ENCODE measurements at regions not wholly inside any gene's neighbourhood (a gene's known extent, or its start where the extent isn't known, plus 50 kb on each side); places are given as distances from the start of the nearest gene placed in this dataset.
"Not testable (repeated sequence)": the region's sequence is repeated elsewhere in the genome, so short reads cannot be mapped to it uniquely, and the experiment has no call there.

DNA sequence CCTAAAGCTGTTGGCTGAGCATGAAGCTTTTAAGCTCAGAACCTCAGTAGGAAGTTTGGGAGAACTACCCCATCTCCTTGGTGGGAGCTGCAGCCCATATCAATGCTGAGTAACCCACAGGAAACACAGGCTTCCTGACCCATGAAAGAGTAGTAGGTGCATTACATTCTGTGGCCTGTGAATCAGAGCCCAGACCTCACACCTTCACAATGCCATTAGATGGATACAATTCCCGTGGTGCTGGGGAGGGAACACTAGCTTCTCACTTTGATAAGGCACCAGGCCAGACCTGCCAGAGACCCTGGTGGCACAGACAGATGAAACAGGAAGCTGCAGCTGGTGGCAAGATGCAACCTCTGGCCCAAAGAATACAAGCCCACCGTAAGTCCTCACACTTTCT, 308.8 kb downstream of the NPHP4 start:
- DNase-seq, result no peak

GRCh38 chr1:5682626-5683225, 309.5 kb downstream of the NPHP4 start:
- DNase-seq, result no peak

DNA sequence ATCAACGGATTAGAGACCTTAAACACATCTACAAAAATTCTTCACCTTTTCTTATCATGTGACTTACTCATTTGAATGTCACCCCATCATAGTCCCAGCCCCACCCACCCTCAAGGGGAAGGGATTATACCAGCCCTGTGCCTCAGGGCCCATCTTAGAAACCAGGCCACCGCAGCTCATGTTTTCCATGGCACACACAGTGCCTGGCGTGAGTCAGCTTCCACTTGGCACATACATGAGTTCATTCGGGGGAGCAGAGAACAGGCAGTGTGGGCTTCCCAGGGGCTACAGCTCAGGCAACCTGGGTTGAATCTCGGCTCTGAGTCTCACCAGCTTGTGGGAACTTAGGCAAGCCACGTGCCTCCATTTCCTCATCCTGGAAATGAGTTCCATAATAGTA, 310.6 kb downstream of the NPHP4 start:
- DNase-seq, result no peak

DNA sequence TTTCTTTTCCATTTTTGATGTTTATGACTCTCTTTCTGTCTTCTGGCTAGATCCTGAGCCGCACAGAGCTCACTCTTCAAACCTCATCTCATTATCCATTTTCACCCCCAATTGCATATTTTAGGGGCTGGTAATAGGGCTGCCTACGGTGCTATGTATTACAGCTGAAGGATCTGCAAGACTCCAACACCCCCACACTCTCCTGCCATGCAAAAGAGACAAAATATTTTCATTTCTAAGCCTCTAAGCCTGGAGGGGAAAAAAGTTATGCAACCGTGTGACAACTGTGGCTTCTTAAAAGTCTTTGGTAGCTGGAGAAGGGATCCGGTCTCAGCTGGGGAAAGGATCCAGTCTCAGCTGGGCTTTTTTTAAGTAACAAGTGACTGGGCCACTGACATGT, 311.6 kb downstream of the NPHP4 start:
- DNase-seq, result no peak

- DNase-seq, result no peak
Observed at GRCh38 chr1:5678759-5679158, 313.5 kb downstream of the NPHP4 start.

GRCh38 chr1:5672355-5672754, 319.9 kb downstream of the NPHP4 start:
- not testable (repeated sequence) for DNase-seq

DNA sequence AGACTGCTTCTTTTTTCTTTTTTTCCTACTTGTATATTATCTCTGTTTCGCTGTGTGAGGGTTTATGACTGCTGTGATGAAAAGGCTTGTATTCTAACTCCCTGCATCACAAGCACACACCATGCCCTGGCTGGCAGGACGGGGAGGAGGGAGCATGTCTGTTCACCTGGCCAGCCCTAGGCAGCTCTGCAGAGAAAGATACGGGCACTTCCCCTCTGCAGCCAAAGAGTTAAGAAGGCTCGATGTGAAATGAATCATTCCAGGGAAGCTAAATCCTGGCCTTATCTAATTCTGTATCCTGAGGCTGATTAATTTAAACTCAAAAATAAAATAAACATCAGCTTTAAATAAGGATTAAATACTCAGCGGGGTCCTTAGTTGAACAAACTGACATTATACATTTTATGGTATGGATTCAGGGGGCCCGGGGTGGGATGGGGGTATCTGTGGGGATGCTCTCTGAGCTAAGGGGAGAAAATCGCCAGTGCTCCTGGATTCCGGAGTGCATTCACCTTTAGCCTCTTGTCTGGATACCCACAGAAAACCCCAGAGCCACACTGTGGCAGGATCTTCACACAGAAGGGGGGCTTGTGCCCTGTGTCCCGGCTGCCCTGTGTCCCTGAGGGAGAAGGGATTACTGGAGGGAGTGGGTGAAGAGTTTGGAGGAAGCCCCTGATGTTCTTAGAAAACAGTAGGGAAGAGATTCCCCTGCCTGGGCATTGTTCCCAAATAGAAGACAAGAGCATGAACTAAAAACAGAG, 321.5 kb downstream of the NPHP4 start:
- no peak for DNase-seq

DNA sequence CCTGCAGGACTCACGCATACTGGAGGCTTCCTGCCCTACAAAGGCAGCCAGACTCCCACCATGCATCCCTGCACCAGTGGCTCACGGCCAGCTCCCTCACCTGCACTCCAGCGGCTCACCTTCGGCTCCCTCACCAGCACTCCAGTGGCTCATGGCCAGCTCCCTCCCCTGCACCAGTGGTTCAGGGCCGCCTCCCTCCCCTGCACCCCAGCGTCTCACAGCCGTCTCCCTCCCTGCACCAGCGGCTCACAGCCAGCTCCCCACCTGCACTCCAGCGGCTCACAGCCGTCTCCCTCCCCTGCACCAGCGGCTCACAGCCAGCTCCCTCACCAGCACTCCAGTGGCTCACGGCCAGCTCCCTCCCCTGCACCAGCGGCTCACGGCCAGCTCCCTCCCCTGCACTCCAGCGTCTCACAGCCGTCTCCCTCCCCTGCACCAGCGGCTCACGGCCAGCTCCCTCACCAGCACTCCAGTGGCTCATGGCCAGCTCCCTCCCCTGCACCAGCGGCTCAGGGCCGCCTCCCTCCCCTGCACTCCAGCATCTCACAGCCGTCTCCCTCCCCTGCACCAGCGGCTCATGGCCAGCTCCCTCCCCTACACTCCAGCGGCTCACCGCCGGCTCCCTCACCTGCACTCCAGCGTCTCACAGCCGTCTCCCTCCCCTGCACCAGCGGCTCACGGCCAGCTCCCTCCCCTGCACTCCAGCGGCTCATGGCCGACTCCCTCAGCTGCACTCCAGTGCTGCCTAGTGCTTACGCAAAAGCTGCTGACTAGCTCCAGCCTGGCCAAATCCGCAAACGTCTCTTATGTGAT, 324.5 kb downstream of the NPHP4 start:
- no peak for DNase-seq

DNA sequence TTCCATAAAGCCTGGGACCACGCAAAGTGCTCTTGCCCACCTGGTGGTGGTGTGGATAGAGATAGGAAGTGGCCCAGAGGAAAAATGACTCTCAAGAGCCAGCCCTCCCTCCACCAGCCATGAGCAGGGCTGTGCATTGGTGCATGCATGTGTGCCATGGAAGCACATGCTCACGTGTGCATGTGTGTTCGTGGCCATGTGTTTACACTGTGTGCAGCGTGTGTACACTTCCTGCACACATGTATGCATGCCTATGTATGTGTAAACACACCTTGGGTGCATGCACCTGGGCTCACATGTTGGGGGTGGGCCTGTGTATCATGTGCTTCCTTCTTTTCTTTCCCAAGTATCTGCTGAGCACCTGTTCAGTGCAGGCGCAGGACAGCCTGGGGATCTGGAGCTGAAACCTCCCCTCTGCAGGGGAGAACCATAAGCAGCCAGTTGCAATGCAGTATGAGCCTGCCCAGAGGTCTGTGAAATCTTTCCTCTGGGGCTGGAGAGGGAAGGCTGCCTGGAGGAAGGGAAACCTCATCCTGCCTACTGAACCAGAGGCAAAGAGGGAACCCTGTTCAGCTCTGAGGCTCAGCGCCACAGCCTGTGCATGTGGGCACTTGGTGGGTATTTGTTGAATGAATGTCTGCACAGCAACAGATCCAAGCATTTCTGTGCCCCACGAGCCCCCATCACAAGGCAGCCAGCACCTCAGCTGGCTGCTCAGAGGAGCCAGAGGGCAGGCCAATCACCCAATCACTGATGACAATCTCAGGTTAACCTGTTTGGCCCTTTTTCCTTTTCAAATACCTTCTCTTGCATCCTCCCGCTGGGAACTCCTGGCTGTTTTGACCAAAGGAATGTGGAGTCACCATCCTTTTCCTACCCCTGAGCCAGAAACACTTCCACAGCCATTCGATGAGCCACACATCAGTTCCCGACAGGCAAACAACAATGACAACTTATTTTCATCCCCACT, 327.0 kb downstream of the NPHP4 start:
- DNase-seq, result no peak

DNA sequence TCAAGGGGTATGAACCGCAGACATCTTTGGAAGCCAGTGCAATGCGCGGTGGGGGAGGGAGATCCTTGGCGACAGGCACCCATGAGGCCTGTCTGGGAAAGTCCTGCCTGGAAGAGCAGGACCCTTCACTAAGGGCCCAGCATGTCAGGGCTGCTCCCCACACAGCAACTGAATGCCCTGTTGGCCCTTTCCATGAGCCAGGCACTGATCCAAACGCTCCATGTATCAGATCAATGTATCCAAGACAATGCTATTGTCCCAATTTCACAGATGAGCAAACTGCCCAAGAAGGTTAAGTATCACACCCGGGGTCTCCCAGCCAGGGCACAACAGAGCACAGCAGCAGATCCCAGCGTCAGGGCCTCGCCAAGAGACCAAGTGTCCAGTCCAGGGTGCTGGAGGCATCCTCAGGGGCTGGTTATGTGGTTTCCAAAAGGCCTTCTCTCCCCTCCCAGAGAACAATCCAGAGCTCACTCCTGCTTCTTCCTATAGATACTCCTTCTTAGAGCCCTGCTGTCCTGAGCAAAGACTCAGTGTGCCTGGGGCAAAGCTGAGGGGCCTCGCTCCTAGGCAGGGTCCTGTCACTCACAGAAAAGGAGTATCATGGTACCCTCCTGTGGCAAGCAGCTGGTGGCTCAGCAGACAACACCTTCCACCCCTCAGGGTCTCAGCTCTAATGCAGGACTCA, 328.0 kb downstream of the NPHP4 start:
- DNase-seq, result no peak

DNA sequence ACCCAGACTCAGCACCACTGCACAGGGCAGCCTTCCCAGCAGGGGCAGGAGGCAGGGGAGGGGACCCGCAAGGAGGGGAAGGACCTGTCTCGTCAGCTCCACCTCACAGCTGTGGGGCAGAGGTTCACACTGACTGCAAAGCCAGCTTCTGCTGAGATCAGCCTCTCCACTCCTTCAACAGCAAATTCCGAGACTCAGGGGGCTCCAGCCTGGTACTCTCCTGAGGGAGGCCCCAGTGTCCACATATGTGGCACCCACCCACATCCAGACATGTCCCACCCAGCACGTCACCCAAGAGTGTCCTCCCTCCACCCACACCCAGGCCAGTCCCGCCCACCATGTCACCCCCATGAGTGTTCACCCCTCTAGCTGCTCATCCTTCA, 329.5 kb downstream of the NPHP4 start:
- no peak for DNase-seq

DNA sequence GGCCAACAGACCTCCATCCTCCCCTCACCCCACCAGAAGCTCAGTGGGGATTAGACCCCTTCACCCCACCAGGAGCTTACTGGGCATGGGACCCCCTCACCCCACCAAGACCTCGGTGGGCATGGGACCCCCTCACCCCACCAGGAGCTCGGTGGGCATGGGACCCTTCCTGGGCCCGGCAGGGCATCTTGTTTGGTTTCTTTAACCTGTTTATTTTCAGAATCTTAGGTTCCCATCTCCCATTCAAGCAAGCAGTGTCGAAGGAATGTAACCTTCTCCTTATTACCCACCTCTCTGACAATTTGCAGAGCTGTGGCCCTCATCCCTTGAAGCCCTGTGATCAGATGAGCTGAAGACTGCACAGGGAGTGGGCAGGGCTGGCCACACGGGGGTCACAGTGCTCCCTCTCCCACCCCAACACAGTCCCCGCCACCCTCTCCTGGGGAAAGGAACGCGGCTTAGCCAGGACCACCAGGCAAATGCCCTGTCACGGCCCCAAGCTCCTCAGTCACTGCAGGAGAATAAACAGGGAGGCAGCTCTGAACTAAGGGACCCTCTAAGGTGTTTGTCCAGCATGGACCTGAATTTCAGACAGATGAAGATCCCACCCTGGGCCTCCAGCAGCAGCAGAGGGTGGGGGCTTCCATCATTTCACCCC, 330.0 kb downstream of the NPHP4 start:
- DNase-seq, result no peak

- no peak for DNase-seq
Observed at GRCh38 chr1:5661196-5662085, 330.8 kb downstream of the NPHP4 start.

GRCh38 chr1:5660141-5660935, 331.9 kb downstream of the NPHP4 start:
- no peak for DNase-seq

DNA sequence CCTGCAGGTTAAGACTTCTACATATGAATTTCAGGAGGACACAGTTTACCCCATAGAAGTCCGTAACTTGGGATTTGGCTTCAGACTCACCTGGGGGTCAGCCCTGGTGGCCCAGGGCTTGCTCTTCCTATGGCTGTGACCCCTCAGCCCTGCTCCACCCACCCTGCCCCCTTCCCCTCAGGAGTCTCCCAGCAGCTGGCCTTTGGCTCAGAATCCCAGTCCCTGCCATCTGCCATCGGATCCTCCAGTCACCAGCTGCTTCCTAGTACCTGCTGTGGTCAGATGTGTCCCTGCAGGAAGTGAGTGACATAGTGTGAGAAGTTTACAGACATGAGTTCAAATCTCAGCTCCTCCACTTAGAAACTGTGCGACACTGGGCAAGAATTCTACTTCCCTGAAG, 332.6 kb downstream of the NPHP4 start:
- DNase-seq, result no peak

- no peak for DNase-seq
Observed at GRCh38 chr1:5658340-5659316, 333.6 kb downstream of the NPHP4 start.

DNA sequence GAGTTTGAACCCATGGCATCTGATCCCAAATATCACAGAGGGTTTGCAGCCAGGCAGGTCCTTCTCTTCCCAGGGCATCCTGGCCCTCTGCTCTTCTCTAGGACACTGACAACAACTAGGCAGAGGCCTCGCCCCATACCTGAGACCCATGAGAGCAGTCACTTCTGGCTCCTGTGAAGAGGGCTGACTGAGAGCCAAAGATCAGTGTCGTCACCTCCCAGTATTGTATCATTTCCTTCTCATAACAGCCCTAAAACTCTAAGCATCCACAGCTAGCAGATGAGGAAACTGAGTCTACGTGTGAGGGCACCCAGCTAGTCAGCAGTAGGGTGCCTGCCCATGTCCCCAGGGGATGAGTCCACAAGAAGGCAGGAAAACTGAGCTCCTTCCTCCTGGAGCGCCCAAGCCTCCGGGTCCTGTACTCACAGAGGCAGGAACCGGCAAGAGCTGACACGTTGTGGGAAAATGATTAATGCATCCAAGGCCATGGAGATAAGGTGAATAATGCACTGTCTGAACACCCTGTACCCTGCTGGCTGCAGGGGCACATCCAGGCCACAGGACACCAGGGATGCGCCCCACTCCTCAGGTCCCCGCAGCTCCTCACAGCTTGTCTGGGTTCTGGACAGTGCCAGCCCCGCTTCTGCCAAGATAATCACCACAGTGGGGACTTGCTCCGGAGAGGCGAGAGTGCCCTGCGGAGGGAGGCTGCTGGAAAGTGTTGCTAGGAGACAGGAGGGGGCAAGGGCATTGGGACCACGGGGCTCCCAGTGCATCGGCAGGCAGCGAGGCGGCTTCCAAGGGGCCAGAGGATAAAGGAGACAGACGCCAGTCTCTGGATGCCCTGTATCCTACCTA, 340.0 kb downstream of the NPHP4 start:
- DNase-seq, result no peak
